ENCODE measurements at regions not wholly inside any gene's neighbourhood (a gene's known extent, or its start where the extent isn't known, plus 50 kb on each side); places are given as distances from the start of the nearest gene placed in this dataset.

DNA sequence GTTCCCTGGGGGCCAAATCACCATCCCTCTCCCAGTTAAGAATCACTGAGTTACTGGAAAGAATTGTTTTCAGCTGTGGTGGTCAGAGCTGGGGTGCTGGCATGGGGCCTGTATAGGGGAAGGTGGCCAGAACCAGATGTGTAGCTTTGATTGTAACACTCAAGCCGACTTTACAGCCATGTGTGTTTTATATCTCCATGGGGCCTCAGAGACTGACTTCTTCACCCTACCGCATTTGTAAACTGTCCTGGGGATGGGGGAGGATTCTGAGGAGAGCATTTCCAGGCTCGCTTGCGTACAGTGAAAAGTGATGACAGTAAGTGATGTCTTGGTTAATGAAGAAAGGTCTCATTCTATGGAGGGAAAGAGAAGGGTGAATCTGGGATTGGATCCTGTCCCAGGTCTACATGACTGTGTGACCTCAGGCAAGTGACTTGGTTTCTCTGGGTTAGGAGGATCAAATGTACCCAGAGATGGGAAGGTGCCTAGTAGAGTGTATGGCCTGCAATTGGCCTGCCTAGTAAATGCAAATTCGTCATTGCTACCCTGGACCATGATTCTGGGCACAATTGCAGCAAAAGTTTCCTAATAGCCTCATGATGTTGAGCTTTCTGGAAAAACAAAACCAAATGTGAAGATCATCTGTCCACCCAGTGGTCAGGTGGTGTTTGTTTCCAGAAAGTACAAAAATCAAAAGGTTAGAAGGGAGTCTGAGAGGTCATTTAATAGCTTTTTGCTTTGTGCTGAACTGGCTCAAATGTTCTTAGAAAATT is 49.7 kb upstream of the RCC2 start:
- Histone ChIP-seq H3K27me3 (no peaks in the 10 kb centered on the region), H3K4me1 (no peaks in the 10 kb centered on the region), H3K27ac (no peak overlapping the region), H3K4me3 (no peak overlapping the region), H3K36me3 (no peaks in the 10 kb centered on the region), H3K9me3 (no peaks in the 10 kb centered on the region)
- DNase-seq (no peak), ATAC-seq (no peak)
- intact Hi-C loops (cut with DNase I; ENCODE audit: low total_unique reads): no loop called here
- no peak for TF ChIP-seq POLR2A (IDR thresholded peaks at IDR 0.05)
- TF ChIP-seq, protein P1, sequence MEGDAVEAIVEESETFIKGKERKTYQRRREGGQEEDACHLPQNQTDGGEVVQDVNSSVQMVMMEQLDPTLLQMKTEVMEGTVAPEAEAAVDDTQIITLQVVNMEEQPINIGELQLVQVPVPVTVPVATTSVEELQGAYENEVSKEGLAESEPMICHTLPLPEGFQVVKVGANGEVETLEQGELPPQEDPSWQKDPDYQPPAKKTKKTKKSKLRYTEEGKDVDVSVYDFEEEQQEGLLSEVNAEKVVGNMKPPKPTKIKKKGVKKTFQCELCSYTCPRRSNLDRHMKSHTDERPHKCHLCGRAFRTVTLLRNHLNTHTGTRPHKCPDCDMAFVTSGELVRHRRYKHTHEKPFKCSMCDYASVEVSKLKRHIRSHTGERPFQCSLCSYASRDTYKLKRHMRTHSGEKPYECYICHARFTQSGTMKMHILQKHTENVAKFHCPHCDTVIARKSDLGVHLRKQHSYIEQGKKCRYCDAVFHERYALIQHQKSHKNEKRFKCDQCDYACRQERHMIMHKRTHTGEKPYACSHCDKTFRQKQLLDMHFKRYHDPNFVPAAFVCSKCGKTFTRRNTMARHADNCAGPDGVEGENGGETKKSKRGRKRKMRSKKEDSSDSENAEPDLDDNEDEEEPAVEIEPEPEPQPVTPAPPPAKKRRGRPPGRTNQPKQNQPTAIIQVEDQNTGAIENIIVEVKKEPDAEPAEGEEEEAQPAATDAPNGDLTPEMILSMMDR (IDR thresholded peaks at IDR 0.05 in 4 of 5, conservative IDR thresholded peaks at IDR 0.05 in 1 of 5): no peak
- in situ Hi-C loops (cut with MboI; ENCODE audit: low sequenced_read_pairs in 4 of 4): loop anchor here in 1 of 4 donors (10.0 kb wide), 1 partner anchor 74 kb away; no protein-coding TSS in a partner anchor

Measured in gastrocnemius medialis (tissue), 4 donors.